ENCODE measurements at regions not wholly inside any gene's neighbourhood (a gene's known extent, or its start where the extent isn't known, plus 50 kb on each side); places are given as distances from the start of the nearest gene placed in this dataset.

DNA sequence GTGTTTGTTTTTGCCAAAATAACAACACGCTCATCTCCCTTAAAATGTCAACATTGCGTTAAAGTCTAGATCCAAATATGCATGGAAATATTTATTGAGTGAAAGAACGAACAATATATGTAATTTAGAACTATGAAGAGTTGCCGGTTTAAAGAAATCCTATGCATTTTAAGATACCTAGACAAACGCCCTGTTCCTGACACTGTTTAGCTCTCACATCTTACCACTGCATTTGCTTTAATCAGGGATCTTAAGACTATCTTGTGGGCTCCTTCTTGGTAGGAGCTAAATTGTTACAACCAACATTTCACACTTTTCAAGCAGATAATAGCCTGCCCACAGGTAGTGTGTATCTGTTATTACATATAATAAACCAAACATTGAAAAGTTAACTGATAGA lies 96.6 kb upstream of the RPS6KA3 start:
- H3K79me2 ChIP-seq (ENCODE audit: insufficient read depth, low read length), result no peaks in the 10 kb centered on the region
- ChIA-PET POLR2A (no interaction called here), CTCF (no interaction called here), RAD21 (ENCODE audit: low non-redundant PET in 1 of 2, low total read pairs in 2 of 2, uncharacterized antibody in 2 of 2, unreplicated experiment in 2 of 2) (no interaction called here)
- ATAC-seq (no peak), DNase-seq (ENCODE audit: low read depth, low spot score) (no peak)
- no peak overlapping the region for H3K4me2 ChIP-seq (ENCODE audit: low read length)
- no peak overlapping the region for H2AFZ ChIP-seq (ENCODE audit: low read depth, low read length, poor library complexity, severe bottlenecking)
- no peaks in the 10 kb centered on the region for H3K36me3 ChIP-seq (ENCODE audit: control insufficient read depth in 1 of 2, insufficient read depth in 2 of 2, low read length in 2 of 2)
- no peak overlapping the region for H3K9ac ChIP-seq (ENCODE audit: low read length)
- BruUV-seq (replicated peaks), result no TSS peak
- H3K27ac ChIP-seq (ENCODE audit: low read depth, low read length), result no peak overlapping the region
- no peaks in the 10 kb centered on the region for H3K9me2 ChIP-seq (ENCODE audit: insufficient read depth)
- no peaks in the 10 kb centered on the region for H3K9me3 ChIP-seq (ENCODE audit: control insufficient read depth in 1 of 2, insufficient read depth in 1 of 2, low read depth in 1 of 2, low read length in 2 of 2)
- no peaks in the 10 kb centered on the region for H4K20me1 ChIP-seq (ENCODE audit: insufficient read depth)
- H3K4me1 ChIP-seq (ENCODE audit: control insufficient read depth in 1 of 2, insufficient read depth in 2 of 2, low read length in 2 of 2), result no peaks in the 10 kb centered on the region
- intact Hi-C loops (cut with micrococcal nuclease), result no loop called here
- H3K27me3 ChIP-seq (ENCODE audit: insufficient read depth, low read length), result no peaks in the 10 kb centered on the region
- H3K4me3 ChIP-seq (replicated peaks in 1 of 2; ENCODE audit: low read depth in 1 of 2, low read length in 2 of 2), result no peak overlapping the region
- TF ChIP-seq JUND (IDR thresholded peaks at IDR 0.05), result no peak
- TF ChIP-seq EZH2phosphoT487 (IDR thresholded peaks at IDR 0.05; ENCODE audit: borderline replicate concordance), result no peak
- TF ChIP-seq, protein P1, sequence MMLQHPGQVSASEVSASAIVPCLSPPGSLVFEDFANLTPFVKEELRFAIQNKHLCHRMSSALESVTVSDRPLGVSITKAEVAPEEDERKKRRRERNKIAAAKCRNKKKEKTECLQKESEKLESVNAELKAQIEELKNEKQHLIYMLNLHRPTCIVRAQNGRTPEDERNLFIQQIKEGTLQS (IDR thresholded peaks at IDR 0.05), result no peak
- TF ChIP-seq, protein P2, sequence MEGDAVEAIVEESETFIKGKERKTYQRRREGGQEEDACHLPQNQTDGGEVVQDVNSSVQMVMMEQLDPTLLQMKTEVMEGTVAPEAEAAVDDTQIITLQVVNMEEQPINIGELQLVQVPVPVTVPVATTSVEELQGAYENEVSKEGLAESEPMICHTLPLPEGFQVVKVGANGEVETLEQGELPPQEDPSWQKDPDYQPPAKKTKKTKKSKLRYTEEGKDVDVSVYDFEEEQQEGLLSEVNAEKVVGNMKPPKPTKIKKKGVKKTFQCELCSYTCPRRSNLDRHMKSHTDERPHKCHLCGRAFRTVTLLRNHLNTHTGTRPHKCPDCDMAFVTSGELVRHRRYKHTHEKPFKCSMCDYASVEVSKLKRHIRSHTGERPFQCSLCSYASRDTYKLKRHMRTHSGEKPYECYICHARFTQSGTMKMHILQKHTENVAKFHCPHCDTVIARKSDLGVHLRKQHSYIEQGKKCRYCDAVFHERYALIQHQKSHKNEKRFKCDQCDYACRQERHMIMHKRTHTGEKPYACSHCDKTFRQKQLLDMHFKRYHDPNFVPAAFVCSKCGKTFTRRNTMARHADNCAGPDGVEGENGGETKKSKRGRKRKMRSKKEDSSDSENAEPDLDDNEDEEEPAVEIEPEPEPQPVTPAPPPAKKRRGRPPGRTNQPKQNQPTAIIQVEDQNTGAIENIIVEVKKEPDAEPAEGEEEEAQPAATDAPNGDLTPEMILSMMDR (IDR thresholded peaks at IDR 0.05 in 2 of 3, conservative IDR thresholded peaks at IDR 0.05 in 1 of 3; ENCODE audit: borderline replicate concordance in 1 of 3, insufficient read depth in 1 of 3, low read depth in 2 of 3, low read length in 2 of 3), result no peak
- TF ChIP-seq SIN3A (IDR thresholded peaks at IDR 0.05; ENCODE audit: low read depth), result no peak
- TF ChIP-seq, protein P3, sequence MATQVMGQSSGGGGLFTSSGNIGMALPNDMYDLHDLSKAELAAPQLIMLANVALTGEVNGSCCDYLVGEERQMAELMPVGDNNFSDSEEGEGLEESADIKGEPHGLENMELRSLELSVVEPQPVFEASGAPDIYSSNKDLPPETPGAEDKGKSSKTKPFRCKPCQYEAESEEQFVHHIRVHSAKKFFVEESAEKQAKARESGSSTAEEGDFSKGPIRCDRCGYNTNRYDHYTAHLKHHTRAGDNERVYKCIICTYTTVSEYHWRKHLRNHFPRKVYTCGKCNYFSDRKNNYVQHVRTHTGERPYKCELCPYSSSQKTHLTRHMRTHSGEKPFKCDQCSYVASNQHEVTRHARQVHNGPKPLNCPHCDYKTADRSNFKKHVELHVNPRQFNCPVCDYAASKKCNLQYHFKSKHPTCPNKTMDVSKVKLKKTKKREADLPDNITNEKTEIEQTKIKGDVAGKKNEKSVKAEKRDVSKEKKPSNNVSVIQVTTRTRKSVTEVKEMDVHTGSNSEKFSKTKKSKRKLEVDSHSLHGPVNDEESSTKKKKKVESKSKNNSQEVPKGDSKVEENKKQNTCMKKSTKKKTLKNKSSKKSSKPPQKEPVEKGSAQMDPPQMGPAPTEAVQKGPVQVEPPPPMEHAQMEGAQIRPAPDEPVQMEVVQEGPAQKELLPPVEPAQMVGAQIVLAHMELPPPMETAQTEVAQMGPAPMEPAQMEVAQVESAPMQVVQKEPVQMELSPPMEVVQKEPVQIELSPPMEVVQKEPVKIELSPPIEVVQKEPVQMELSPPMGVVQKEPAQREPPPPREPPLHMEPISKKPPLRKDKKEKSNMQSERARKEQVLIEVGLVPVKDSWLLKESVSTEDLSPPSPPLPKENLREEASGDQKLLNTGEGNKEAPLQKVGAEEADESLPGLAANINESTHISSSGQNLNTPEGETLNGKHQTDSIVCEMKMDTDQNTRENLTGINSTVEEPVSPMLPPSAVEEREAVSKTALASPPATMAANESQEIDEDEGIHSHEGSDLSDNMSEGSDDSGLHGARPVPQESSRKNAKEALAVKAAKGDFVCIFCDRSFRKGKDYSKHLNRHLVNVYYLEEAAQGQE (IDR thresholded peaks at IDR 0.05; ENCODE audit: low read depth), result no peak
- no peak for TF ChIP-seq SRF (IDR thresholded peaks at IDR 0.05; ENCODE audit: low read depth)
- TF ChIP-seq POLR2A (IDR thresholded peaks at IDR 0.05; ENCODE audit: borderline replicate concordance, extremely low read depth, insufficient read depth, insufficient read length), result no peak
